ENCODE measurements at regions not wholly inside any gene's neighbourhood (a gene's known extent, or its start where the extent isn't known, plus 50 kb on each side); places are given as distances from the start of the nearest gene placed in this dataset.

- H3K4me1 ChIP-seq (ENCODE audit: control insufficient read depth in 1 of 2, insufficient read depth in 2 of 2, low read depth in 1 of 2, low read length in 1 of 2), result no peaks in the 10 kb centered on the region
- H3K9ac ChIP-seq, result no peak overlapping the region
- H3K36me3 ChIP-seq (replicated peaks in 1 of 2; ENCODE audit: control insufficient read depth in 1 of 2, insufficient read depth in 2 of 2, low read length in 1 of 2), result no peaks in the 10 kb centered on the region
- peaks cover 3% of the 10 kb centered on the region for H3K9me3 ChIP-seq
- H3K79me2 ChIP-seq (ENCODE audit: insufficient read depth), result no peaks in the 10 kb centered on the region
- no peak overlapping the region for H3K27ac ChIP-seq (ENCODE audit: low read depth in 2 of 2, low read length in 1 of 2)
- H4K20me1 ChIP-seq (ENCODE audit: insufficient read depth), result no peaks in the 10 kb centered on the region
- POLR2A ChIA-PET, result no interaction called here
- DNase-seq, result no peak
- no peak overlapping the region for H3K4me3 ChIP-seq (ENCODE audit: low read depth in 2 of 2, low read length in 1 of 2)
- no peak overlapping the region for H3K4me2 ChIP-seq
- no peak overlapping the region for H2AFZ ChIP-seq (ENCODE audit: low read depth)
- no peaks in the 10 kb centered on the region for H3K27me3 ChIP-seq (ENCODE audit: insufficient read depth)
- H3K9me2 ChIP-seq, result no peaks in the 10 kb centered on the region
- 8% methylated on average over 3 of the region's 3 CpGs for WGBS (ENCODE audit: low lambda C conversion rate)
- TF ChIP-seq JUND (IDR thresholded peaks at IDR 0.05) (0 out of 2 replicates have a peak, but pooled peaks have one; percentile 24), TCF12 (IDR thresholded peaks at IDR 0.05) (0 out of 2 replicates have a peak, but pooled peaks have one; percentile 20), RXRA (IDR thresholded peaks at IDR 0.05; ENCODE audit: borderline replicate concordance, low read depth) (no peak)
- CTCF ChIA-PET, result no interaction called here
- H3F3A ChIP-seq (replicated peaks; ENCODE audit: insufficient read depth), result no peaks in the 10 kb centered on the region
These were observed 738.2 kb downstream of the SEMA5A start for GRCh38 chr5:8807636-8808035.

- Histone ChIP-seq H3K9me3 (no peaks in the 10 kb centered on the region), H3F3A (replicated peaks; ENCODE audit: insufficient read depth) (no peaks in the 10 kb centered on the region), H3K27me3 (ENCODE audit: insufficient read depth) (no peaks in the 10 kb centered on the region), H3K9ac (no peak overlapping the region), H3K36me3 (replicated peaks in 1 of 2; ENCODE audit: control insufficient read depth in 1 of 2, insufficient read depth in 2 of 2, low read length in 1 of 2) (no peaks in the 10 kb centered on the region), H3K9me2 (no peaks in the 10 kb centered on the region), H3K4me1 (ENCODE audit: control insufficient read depth in 1 of 2, insufficient read depth in 2 of 2, low read depth in 1 of 2, low read length in 1 of 2) (no peaks in the 10 kb centered on the region), H3K27ac (ENCODE audit: low read depth in 2 of 2, low read length in 1 of 2) (no peak overlapping the region), H3K79me2 (ENCODE audit: insufficient read depth) (no peaks in the 10 kb centered on the region), H3K4me3 (ENCODE audit: low read depth in 2 of 2, low read length in 1 of 2) (no peak overlapping the region), H2AFZ (ENCODE audit: low read depth) (no peak overlapping the region), H3K4me2 (no peak overlapping the region), H4K20me1 (ENCODE audit: insufficient read depth) (no peaks in the 10 kb centered on the region)
- no peak for DNase-seq
- TF ChIP-seq POLR2AphosphoS5 (IDR thresholded peaks at IDR 0.05; ENCODE audit: low read depth, low read length) (no peak), FOXJ3 (CRISPR knock-in tag; IDR thresholded peaks at IDR 0.05) (no peak), RXRA (IDR thresholded peaks at IDR 0.05; ENCODE audit: borderline replicate concordance, low read depth) (no peak), RFX5 (IDR thresholded peaks at IDR 0.05; ENCODE audit: low read length) (no peak), MXI1 (IDR thresholded peaks at IDR 0.05; ENCODE audit: low read depth, low read length) (no peak), CHD2 (IDR thresholded peaks at IDR 0.05; ENCODE audit: low read length, partially characterized antibody) (no peak), REST (IDR thresholded peaks at IDR 0.05; ENCODE audit: low read depth, low read length) (no peak), MEF2A (IDR thresholded peaks at IDR 0.05; ENCODE audit: borderline replicate concordance, low read depth) (no peak), ZBTB33 (IDR thresholded peaks at IDR 0.05; ENCODE audit: borderline replicate concordance, low read depth) (no peak), YY1 (IDR thresholded peaks at IDR 0.05; ENCODE audit: low read depth) (no peak), GATA2 (CRISPR knock-in tag; IDR thresholded peaks at IDR 0.05) (no peak), PBX3 (IDR thresholded peaks at IDR 0.05) (no peak), TEAD4 (IDR thresholded peaks at IDR 0.05; ENCODE audit: borderline replicate concordance, insufficient read depth) (no peak), EZH2phosphoT487 (IDR thresholded peaks at IDR 0.05; ENCODE audit: borderline replicate concordance, low read depth) (no peak), NFIC (IDR thresholded peaks at IDR 0.05; ENCODE audit: borderline replicate concordance) (no peak), USF2 (IDR thresholded peaks at IDR 0.05; ENCODE audit: borderline replicate concordance, low read depth, low read length) (no peak), IRF3 (IDR thresholded peaks at IDR 0.05; ENCODE audit: low read depth, low read length) (no peak)
- CTCF ChIA-PET, result no interaction called here
- WGBS (ENCODE audit: low lambda C conversion rate), result 34% methylated on average over 3 of the region's 3 CpGs
- POLR2A ChIA-PET, result no interaction called here
These were observed 734.3 kb downstream of the SEMA5A start for GRCh38 chr5:8811581-8811980.

Data from SK-N-SH (cell line).